Neural crest cell (in vitro differentiated cells): ENCODE measurements at regions not wholly inside any gene's neighbourhood (a gene's known extent, or its start where the extent isn't known, plus 50 kb on each side); places are given as distances from the start of the nearest gene placed in this dataset.
A peak's percentile ranks its signal among the peaks of the same experiment; 100 is the strongest.
"Not testable (repeated sequence)": the region's sequence is repeated elsewhere in the genome, so short reads cannot be mapped to it uniquely, and the experiment has no call there.

Experiments
- DNase-seq: peaks from one replicate; pipeline ENCODE4 v3.0.0; 2021; ENCODE audit warnings: low read depth, mixed read lengths, low spot score
- H3K27ac Mint-ChIP-seq: one replicate; pipeline ENCODE4 v1.8.0; 2021; ENCODE audit warnings: mild to moderate bottlenecking, mixed read lengths; ENCODE audit not compliant: unreplicated experiment
- H3K27me3 Mint-ChIP-seq: 2 replicates; pipeline ENCODE4 v1.8.0; 2021; ENCODE audit warnings: low read depth, mild to moderate bottlenecking, mixed read lengths
- H3K36me3 Mint-ChIP-seq: 2 replicates; pipeline ENCODE4 v1.8.0; 2021; ENCODE audit warnings: low read depth, mild to moderate bottlenecking, mixed read lengths
- H3K4me1 Mint-ChIP-seq: 2 replicates; pipeline ENCODE4 v1.8.0; 2021; ENCODE audit warnings: mixed read lengths
- H3K4me3 Mint-ChIP-seq: one replicate; pipeline ENCODE4 v1.8.0; 2021; ENCODE audit warnings: mild to moderate bottlenecking, mixed read lengths
- H3K9me3 Mint-ChIP-seq: 2 replicates; pipeline ENCODE4 v1.8.0; 2021; ENCODE audit warnings: mixed read lengths
- CTCF ChIP-seq: fragments of 200-600 bp; sonication (generic); conservative IDR thresholded peaks from 2 replicates; pipeline ENCODE4 v1.5.0; 2021; ENCODE audit warnings: antibody characterized with exemption, mild to moderate bottlenecking

- no peak for TF ChIP-seq CTCF
- H3K9me3 Mint-ChIP-seq, result peaks cover 10% of the 10 kb centered on the region
- H3K4me1 Mint-ChIP-seq, result no peaks in the 10 kb centered on the region
- H3K36me3 Mint-ChIP-seq, result no peaks in the 10 kb centered on the region
- H3K27me3 Mint-ChIP-seq, result no peaks in the 10 kb centered on the region
- H3K4me3 Mint-ChIP-seq, result no peak overlapping the region
- no peak for DNase-seq
- no peak overlapping the region for H3K27ac Mint-ChIP-seq
Observed at GRCh38 chr10:81179324-81179723, 641.6 kb downstream of the SH2D4B start.

- Mint-ChIP-seq H3K27me3 (no peaks in the 10 kb centered on the region), H3K4me1 (no peaks in the 10 kb centered on the region), H3K9me3 (peaks cover 10% of the 10 kb centered on the region), H3K4me3 (no peak overlapping the region), H3K27ac (no peak overlapping the region), H3K36me3 (no peaks in the 10 kb centered on the region)
- peak; percentile 66 for TF ChIP-seq CTCF
- DNase-seq, result peak; percentile 1
Observed at GRCh38 chr10:81179805-81180452, 642.2 kb downstream of the SH2D4B start.

GRCh38 chr10:81182296-81182695 is 644.6 kb downstream of the SH2D4B start:
- H3K9me3 Mint-ChIP-seq, result peaks cover 6% of the 10 kb centered on the region
- H3K36me3 Mint-ChIP-seq, result no peaks in the 10 kb centered on the region
- H3K4me1 Mint-ChIP-seq, result no peaks in the 10 kb centered on the region
- H3K27ac Mint-ChIP-seq, result no peak overlapping the region
- H3K27me3 Mint-ChIP-seq, result no peaks in the 10 kb centered on the region
- H3K4me3 Mint-ChIP-seq, result no peak overlapping the region
- TF ChIP-seq CTCF, result no peak
- DNase-seq, result no peak

GRCh38 chr10:81192221-81192788 is 654.6 kb downstream of the SH2D4B start:
- Mint-ChIP-seq H3K27me3 (no peaks in the 10 kb centered on the region), H3K36me3 (no peaks in the 10 kb centered on the region), H3K9me3 (peaks cover 2% of the 10 kb centered on the region), H3K27ac (no peak overlapping the region), H3K4me3 (no peak overlapping the region), H3K4me1 (no peaks in the 10 kb centered on the region)
- no peak for DNase-seq
- TF ChIP-seq CTCF, result no peak

- Mint-ChIP-seq H3K4me1 (no peaks in the 10 kb centered on the region), H3K4me3 (no peak overlapping the region), H3K27ac (no peak overlapping the region), H3K9me3 (peaks cover 3% of the 10 kb centered on the region), H3K27me3 (no peaks in the 10 kb centered on the region), H3K36me3 (no peaks in the 10 kb centered on the region)
- TF ChIP-seq CTCF, result no peak
- DNase-seq, result no peak
Observed at GRCh38 chr10:81200801-81201200, 663.1 kb downstream of the SH2D4B start.

GRCh38 chr10:81207359-81207758 is 667.6 kb upstream of the NRG3 start:
- not testable (repeated sequence) for DNase-seq, H3K4me3 Mint-ChIP-seq, H3K4me1 Mint-ChIP-seq, H3K27ac Mint-ChIP-seq, H3K9me3 Mint-ChIP-seq, H3K36me3 Mint-ChIP-seq, H3K27me3 Mint-ChIP-seq
